ENCODE measurements at regions not wholly inside any gene's neighbourhood (a gene's known extent, or its start where the extent isn't known, plus 50 kb on each side); places are given as distances from the start of the nearest gene placed in this dataset.
"Not testable (repeated sequence)": the region's sequence is repeated elsewhere in the genome, so short reads cannot be mapped to it uniquely, and the experiment has no call there.

DNA sequence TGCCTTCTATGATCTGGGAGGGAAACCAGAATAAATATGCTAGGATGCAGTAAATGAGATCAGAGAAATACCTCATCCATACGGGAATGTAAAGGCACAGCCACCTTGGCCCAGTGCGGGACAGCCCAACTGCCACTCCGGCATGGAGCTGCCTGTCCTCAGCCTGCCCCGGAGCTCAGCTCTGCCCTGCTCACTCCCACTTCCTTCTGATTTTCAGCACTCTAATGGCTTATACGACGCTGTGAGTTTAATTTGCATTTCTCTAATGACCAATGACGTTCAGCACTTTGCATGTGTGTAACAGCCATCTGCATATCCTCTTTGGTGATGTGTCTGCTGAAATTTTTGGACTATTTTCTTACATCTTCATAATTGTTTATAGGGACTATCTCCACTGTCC is 172.5 kb upstream of the RAB6C start:
- no peak overlapping the region for H3K4me3 ChIP-seq
- H3K4me1 ChIP-seq: no peaks in the 10 kb centered on the region
- no peaks in the 10 kb centered on the region for H3K9me3 ChIP-seq
- no peak for TF ChIP-seq POLR2A (IDR thresholded peaks at IDR 0.05)
- TF ChIP-seq, protein P1, sequence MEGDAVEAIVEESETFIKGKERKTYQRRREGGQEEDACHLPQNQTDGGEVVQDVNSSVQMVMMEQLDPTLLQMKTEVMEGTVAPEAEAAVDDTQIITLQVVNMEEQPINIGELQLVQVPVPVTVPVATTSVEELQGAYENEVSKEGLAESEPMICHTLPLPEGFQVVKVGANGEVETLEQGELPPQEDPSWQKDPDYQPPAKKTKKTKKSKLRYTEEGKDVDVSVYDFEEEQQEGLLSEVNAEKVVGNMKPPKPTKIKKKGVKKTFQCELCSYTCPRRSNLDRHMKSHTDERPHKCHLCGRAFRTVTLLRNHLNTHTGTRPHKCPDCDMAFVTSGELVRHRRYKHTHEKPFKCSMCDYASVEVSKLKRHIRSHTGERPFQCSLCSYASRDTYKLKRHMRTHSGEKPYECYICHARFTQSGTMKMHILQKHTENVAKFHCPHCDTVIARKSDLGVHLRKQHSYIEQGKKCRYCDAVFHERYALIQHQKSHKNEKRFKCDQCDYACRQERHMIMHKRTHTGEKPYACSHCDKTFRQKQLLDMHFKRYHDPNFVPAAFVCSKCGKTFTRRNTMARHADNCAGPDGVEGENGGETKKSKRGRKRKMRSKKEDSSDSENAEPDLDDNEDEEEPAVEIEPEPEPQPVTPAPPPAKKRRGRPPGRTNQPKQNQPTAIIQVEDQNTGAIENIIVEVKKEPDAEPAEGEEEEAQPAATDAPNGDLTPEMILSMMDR (IDR thresholded peaks at IDR 0.05): no peak
- no peak for DNase-seq
- ATAC-seq: no peak
- intact Hi-C loops (cut with DNase I): no loop called here
- no peaks in the 10 kb centered on the region for H3K36me3 ChIP-seq (replicated peaks in 1 of 2; ENCODE audit: insufficient read depth in 1 of 2, low read depth in 2 of 2)
- H3K27ac ChIP-seq: no peak overlapping the region
- 58 to 61% methylated on average over 7 of the region's 7 CpGs for whole genome bisulfite sequencing, 2 donors
- H3K27me3 ChIP-seq: no peaks in the 10 kb centered on the region

DNA sequence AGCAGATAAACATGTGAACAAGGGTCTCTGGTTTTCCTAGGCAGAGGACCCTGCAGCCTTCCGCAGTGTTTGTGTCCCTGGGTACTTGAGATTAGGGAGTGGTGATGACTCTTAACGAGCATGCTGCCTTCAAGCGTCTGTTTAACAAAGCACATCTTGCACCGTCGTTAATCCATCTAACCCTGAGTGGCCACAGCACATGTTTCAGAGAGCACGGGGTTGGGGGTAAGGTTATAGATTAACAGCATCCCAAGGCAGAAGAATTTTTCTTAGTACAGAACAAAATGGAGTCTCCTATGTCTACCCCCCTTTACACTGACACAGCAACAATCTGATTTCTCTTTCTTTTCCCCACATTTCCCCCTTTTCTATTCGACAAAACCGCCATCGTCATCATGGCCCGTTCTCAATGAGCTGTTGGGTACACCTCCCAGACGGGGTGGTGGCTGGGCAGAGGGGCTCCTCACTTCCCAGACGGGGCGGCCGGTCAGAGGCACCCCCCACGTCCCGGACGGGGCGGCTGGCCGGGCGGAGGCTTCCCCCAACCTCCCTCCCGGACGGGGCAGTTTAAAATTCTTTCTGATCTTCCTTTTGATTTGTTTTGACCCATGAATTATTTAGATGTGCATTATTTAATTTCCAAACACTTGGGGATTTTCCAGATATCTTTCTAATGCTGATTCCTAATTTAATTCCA is 171.7 kb upstream of the RAB6C start:
- WGBS, 2 donors: 62 to 66% methylated on average over 22 of the region's 22 CpGs
- H3K36me3 ChIP-seq (replicated peaks in 1 of 2; ENCODE audit: insufficient read depth in 1 of 2, low read depth in 2 of 2); ATAC-seq; intact Hi-C loops (cut with DNase I); H3K4me3 ChIP-seq; H3K4me1 ChIP-seq; H3K27ac ChIP-seq; H3K27me3 ChIP-seq; H3K9me3 ChIP-seq; DNase-seq: not testable (repeated sequence)

DNA sequence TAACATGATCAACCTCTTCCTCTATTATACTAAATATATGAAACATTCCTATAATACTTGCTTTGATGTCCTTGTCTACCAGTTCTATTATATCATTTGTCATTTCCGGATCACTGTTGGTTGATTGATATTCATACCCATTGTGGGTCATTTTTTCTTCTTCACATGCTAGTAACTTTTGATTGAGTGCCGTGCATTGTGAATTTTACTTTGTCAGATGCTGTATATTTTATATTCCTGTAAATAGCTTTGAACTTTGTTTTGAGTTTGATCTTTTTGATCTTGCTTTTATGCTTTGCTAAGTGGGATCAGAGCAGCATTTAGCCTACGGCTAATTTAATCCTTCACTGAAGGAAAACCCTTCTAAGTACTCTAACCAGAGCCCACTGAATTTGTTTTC is 168.9 kb upstream of the RAB6C start:
- intact Hi-C loops (cut with DNase I): no loop called here
- 70 to 80% methylated on average over 3 of the region's 3 CpGs for WGBS, 2 donors
- Histone ChIP-seq H3K4me1 (no peaks in the 10 kb centered on the region), H3K9me3 (peaks cover 0 to 7% (median 0%) of the 10 kb centered on the region in 3 donors), H3K4me3 (no peak overlapping the region), H3K27me3 (no peaks in the 10 kb centered on the region), H3K36me3 (replicated peaks in 1 of 2; ENCODE audit: insufficient read depth in 1 of 2, low read depth in 2 of 2) (no peaks in the 10 kb centered on the region), H3K27ac (no peak overlapping the region)
- TF ChIP-seq, protein P1 (IDR thresholded peaks at IDR 0.05): no peak
- TF ChIP-seq POLR2A (IDR thresholded peaks at IDR 0.05): no peak
- DNase-seq: no peak
- no peak for ATAC-seq

DNA sequence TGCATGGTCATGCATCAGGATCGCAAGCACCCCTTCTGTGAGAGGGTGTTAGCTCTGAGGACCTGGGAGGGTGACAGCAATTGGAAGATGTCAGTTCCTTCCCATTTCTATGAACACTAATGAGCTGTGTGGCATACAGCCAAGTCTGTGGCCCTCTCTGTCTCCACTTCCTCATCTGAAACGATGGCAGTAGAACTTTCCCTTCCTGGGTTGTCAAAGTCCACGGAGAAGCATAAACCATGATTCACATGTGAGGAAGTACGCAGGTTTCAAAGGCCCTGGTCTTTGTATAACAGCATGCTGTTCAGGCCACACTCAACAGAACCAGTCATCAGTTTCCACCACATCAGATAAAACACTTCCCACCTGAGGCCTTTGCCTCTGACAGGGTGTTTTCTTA is 167.4 kb upstream of the RAB6C start:
- Histone ChIP-seq H3K27ac (no peak overlapping the region), H3K4me3 (no peak overlapping the region), H3K9me3 (peaks cover 0 to 13% (median 0%) of the 10 kb centered on the region in 3 donors), H3K27me3 (no peaks in the 10 kb centered on the region), H3K4me1 (no peaks in the 10 kb centered on the region), H3K36me3 (replicated peaks in 1 of 2; ENCODE audit: insufficient read depth in 1 of 2, low read depth in 2 of 2) (no peaks in the 10 kb centered on the region)
- TF ChIP-seq POLR2A (IDR thresholded peaks at IDR 0.05): no peak
- TF ChIP-seq, protein P1 (IDR thresholded peaks at IDR 0.05): no peak
- 64 to 67% methylated on average over 4 of the region's 4 CpGs for WGBS, 2 donors
- ATAC-seq (no peak), DNase-seq (peak; percentile 21 to 81 (median 36))
- intact Hi-C loops (cut with DNase I): no loop called here

DNA sequence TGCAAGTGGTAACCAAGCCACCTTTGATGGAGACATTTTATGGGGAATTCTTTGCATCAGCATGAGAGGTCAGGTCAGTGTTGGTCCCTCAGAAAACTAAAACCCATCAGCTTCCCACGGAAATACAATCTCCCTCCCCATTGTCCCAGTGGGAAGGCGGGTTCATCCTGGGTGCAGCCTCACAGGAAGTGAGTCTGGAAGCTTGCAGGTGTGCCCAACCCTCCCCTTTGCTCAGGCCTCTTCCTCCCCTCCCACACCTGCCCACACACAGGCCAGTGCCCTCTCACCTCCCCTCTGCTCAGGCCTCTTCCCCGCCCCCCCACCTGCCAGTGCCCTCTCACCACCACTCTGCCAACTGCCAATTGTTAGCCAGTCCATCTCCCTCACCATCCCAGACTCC is 166.8 kb upstream of the RAB6C start:
- Histone ChIP-seq H3K4me3 (no peak overlapping the region), H3K36me3 (replicated peaks in 1 of 2; ENCODE audit: insufficient read depth in 1 of 2, low read depth in 2 of 2) (no peaks in the 10 kb centered on the region), H3K27me3 (no peaks in the 10 kb centered on the region), H3K4me1 (no peaks in the 10 kb centered on the region), H3K27ac (no peak overlapping the region), H3K9me3 (peaks cover 0 to 13% (median 0%) of the 10 kb centered on the region in 3 donors)
- intact Hi-C loops (cut with DNase I): no loop called here
- DNase-seq (no peak), ATAC-seq (no peak)
- no peak for TF ChIP-seq POLR2A (IDR thresholded peaks at IDR 0.05)
- TF ChIP-seq, protein P1 (IDR thresholded peaks at IDR 0.05): no peak
- 90 to 92% methylated on average over 3 of the region's 3 CpGs for WGBS, 2 donors
